Ascending aorta (tissue), 2 donors: ENCODE measurements at regions not wholly inside any gene's neighbourhood (a gene's known extent, or its start where the extent isn't known, plus 50 kb on each side); places are given as distances from the start of the nearest gene placed in this dataset.

Experiments
- DNase-seq, 2 donors: peaks; one replicate each; pipeline ENCODE4 v3.0.0-alpha.2; 2019; ENCODE audit warnings: low spot score in 2 of 2
- H3K27ac ChIP-seq, 2 donors: fragments of 200-600 bp; sonication (generic); one replicate each; pipeline ENCODE4 v1.5.1; 2016 to 2017; ENCODE audit warnings: mild to moderate bottlenecking in 1 of 2
- H3K27me3 ChIP-seq: fragments of 200-600 bp; sonication (generic); one replicate; pipeline ENCODE4 v1.5.1; 2017
- H3K36me3 ChIP-seq, 2 donors: fragments of 200-600 bp; sonication (generic); one replicate each; pipeline ENCODE4 v1.5.1; 2016
- H3K4me1 ChIP-seq, 2 donors: fragments of 200-600 bp; sonication (generic); one replicate each; pipeline ENCODE4 v1.5.1; 2016 to 2017; ENCODE audit warnings: mild to moderate bottlenecking in 1 of 2
- H3K4me3 ChIP-seq, 2 donors: fragments of 200-600 bp; sonication (generic); one replicate each; pipeline ENCODE4 v1.5.1; 2016 to 2017; ENCODE audit warnings: mild to moderate bottlenecking in 1 of 2
- H3K9me3 ChIP-seq, 2 donors: fragments of 200-600 bp; sonication (generic); one replicate each; pipeline ENCODE4 v1.5.1; 2016
- CTCF ChIP-seq, 3 experiments: fragments of 200-600 bp in 2 of 3; fragments of 450-650 bp in 1 of 3; sonication (generic) in 2 of 3; IDR thresholded peaks; one replicate each; pipeline ENCODE4 v1.5.1; 2016 to 2019; ENCODE audit warnings: antibody characterized with exemption in 3 of 3, mild to moderate bottlenecking in 1 of 3, moderate library complexity in 1 of 3
- intact Hi-C: fragments of 100-400 bp; cut with DNase I; formaldehyde crosslinking; loops from one replicate; pipeline ENCODE4 v1.15.1; 2023

- H3K36me3 ChIP-seq = no peaks in the 10 kb centered on the region
- H3K27ac ChIP-seq = no peak overlapping the region
- no peak overlapping the region for H3K4me3 ChIP-seq
- no peaks in the 10 kb centered on the region for H3K4me1 ChIP-seq
- intact Hi-C loops = no loop called here
- DNase-seq = no peak
- H3K9me3 ChIP-seq = peaks cover 0 to 6% of the 10 kb centered on the region in 2 donors
- no peaks in the 10 kb centered on the region for H3K27me3 ChIP-seq
- no peak for TF ChIP-seq CTCF (IDR thresholded peaks at IDR 0.05)
These were observed 68.2 kb upstream of the NRG3 start for GRCh38 chr10:81806842-81807241.

GRCh38 chr10:81814842-81815241, 60.2 kb upstream of the NRG3 start:
- TF ChIP-seq CTCF (IDR thresholded peaks at IDR 0.05) = no peak
- no peaks in the 10 kb centered on the region for H3K36me3 ChIP-seq
- intact Hi-C loops = no loop called here
- no peaks in the 10 kb centered on the region for H3K4me1 ChIP-seq
- H3K27me3 ChIP-seq = no peaks in the 10 kb centered on the region
- no peak for DNase-seq
- H3K27ac ChIP-seq = no peak overlapping the region
- no peak overlapping the region for H3K4me3 ChIP-seq
- H3K9me3 ChIP-seq = peaks cover 0 to 1% of the 10 kb centered on the region in 2 donors

- Histone ChIP-seq H3K9me3 (no peaks in the 10 kb centered on the region), H3K4me1 (no peaks in the 10 kb centered on the region), H3K36me3 (no peaks in the 10 kb centered on the region), H3K4me3 (no peak overlapping the region), H3K27ac (no peak overlapping the region), H3K27me3 (no peaks in the 10 kb centered on the region)
- intact Hi-C loops = no loop called here
- no peak for DNase-seq
- no peak for TF ChIP-seq CTCF (IDR thresholded peaks at IDR 0.05)
These were observed 57.3 kb upstream of the NRG3 start for GRCh38 chr10:81817596-81818170.

GRCh38 chr10:81820418-81820817, 54.6 kb upstream of the NRG3 start:
- H3K27me3 ChIP-seq = no peaks in the 10 kb centered on the region
- no peak for DNase-seq
- H3K27ac ChIP-seq = no peak overlapping the region
- H3K36me3 ChIP-seq = no peaks in the 10 kb centered on the region
- H3K4me1 ChIP-seq = no peaks in the 10 kb centered on the region
- intact Hi-C loops = no loop called here
- TF ChIP-seq CTCF (IDR thresholded peaks at IDR 0.05) = no peak
- H3K4me3 ChIP-seq = no peak overlapping the region
- no peaks in the 10 kb centered on the region for H3K9me3 ChIP-seq
